HG03558 (cell line): ENCODE measurements at regions not wholly inside any gene's neighbourhood (a gene's known extent, or its start where the extent isn't known, plus 50 kb on each side); places are given as distances from the start of the nearest gene placed in this dataset.

Experiments
- ATAC-seq: cut with Tn5 transposase; IDR thresholded peaks from one replicate; pipeline ENCODE4 v1.9.1; 2021; ENCODE audit warnings: moderate number of reproducible peaks; ENCODE audit not compliant: unreplicated experiment; ENCODE audit errors: extremely low read depth

DNA sequence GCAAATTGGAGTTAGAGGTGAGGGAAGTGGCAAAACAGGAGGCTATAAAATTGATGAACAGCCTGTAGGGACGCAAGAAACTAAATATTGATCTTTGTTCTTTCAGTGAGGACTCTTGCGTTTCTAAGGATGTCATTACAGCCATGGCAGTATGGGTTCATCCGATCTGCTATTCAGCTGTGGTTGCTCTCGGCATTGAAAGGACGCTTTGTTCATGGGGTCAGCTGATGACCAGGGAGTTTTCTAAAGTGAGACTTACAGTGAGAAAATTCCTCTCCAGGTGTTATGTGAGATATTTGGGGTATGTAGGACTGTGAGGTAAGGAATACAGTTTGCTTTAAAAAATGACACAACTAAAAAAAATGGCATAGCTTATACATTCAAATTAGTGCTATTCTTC, 52.7 kb upstream of the PELI1 start:
- ATAC-seq: no peak

GRCh38 chr2:64201151-64201550, 56.9 kb upstream of the PELI1 start:
- ATAC-seq: no peak

GRCh38 chr2:64202206-64202845, 58.1 kb upstream of the PELI1 start:
- ATAC-seq: no peak

GRCh38 chr2:64203131-64203857, 59.1 kb upstream of the PELI1 start:
- ATAC-seq: no peak

DNA sequence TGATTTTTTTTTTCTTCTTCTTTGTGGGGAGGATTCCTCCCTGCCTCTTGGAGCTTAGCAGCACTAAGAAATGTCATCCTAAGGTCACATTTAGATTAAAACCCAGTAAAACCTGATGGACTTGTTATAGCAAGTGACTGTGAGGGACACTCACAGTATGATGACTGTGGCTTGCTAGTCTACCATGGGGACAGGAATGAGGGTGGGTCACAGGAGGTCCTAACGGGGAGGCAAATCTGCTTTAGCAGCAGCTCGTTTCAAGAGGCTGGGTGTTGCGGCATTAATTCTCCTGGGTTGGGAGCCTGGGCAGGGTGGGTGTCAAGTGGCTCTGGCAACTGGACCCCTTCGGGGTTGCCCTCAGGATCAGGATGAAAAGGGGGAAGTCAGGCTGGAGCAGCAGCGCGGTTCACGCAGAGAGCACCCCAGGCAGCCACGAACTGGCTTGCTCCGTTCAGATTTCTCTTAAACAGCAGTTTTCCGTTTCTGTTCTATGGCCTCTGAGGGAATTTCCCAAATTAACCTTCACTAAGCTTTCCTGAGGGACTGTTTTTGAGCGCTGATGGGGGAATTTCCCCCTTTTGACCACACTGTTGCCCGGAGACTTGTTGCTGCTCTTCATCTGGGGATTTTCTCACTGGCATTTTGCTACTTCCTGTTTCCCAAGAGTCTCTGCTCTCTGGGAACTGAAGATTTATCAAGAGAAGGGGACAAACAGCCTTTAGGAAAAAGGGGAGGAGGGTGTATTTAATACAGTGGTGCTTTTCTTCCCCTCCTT, 59.8 kb upstream of the PELI1 start:
- ATAC-seq: peak; percentile 53

DNA sequence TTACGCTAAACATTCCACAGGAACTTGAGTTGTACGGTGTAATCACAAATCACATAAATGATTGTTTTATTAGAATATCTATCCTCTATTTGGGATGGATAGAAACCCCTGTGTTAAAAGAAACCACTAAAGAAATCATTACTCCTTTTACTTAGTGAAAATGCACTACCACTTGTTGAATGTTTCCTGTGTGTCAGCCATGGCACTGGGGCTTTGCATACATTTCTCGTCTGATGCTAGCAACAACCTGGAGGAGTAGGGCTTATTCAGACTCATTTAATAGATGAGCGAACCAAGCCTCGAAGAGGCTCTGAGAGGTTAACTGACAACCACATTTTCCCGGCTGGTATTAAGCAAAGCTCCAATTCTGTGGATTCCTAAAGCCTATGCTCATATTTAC, 60.5 kb upstream of the PELI1 start:
- no peak for ATAC-seq

GRCh38 chr2:64205415-64205814, 61.2 kb upstream of the PELI1 start:
- no peak for ATAC-seq

DNA sequence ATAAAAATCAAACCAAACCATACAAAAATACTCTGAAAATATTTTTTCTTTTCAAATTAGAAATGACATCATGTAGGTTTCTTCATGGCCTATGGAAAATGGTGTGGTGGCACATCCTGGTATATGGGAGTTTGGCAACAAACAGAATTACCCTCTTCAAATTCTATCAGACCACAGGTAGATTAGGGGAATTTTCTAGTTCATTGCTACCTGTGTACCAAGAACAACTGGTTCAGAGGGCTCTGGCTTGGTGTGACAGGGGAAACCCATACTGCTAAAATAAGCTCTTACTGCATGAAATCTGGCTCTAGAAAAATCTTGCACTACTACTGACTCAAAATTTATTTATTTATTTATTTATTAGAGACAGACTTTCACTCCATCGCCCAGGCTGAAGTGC, 63.4 kb upstream of the PELI1 start:
- ATAC-seq: no peak

- ATAC-seq: no peak
These were observed 66.6 kb upstream of the PELI1 start for GRCh38 chr2:64210816-64211215.

- no peak for ATAC-seq
These were observed 67.2 kb upstream of the PELI1 start for GRCh38 chr2:64211276-64211921.

DNA sequence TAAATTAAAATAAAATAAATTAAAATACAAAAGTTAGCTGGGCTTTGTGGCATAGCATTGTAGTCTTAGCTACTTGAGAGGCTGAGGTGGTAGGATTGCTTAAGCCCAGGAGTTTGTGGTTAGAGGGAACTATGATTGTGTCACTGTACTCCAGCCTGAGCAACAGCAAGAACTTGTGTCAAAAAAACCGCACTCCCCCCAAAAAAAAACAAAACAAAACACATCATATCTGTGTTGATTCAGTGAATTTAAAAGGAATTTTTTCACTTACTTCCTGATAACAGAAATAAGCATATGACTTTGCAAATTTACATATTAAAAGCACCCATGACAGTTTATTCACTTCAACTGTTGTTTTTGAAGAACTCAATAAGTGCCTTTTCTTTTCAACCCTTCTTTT, 68.1 kb upstream of the PELI1 start:
- ATAC-seq: no peak

DNA sequence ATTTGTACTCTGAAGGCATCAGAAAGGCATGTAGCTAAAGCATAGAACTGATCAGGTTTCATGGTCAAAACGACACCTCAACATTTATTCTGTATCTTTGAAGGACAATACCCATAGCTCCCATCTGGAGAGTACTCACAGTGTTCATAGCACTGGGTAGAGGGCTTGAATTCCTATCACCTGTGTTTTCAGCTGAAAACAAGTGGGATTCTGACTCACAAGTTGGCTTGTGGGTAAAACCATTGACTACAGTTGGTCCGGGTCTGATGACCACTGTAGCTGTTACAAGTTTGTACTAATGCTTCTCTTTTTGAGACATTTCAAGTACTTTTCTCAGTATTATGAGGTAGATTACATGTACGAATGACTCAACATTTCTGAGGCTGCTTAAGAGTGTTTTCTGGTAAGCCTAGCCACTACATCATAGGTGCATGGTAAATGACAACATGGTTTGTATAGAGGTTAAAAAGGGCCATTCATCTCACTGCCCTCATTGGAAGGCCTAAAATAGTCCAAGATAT, 68.6 kb upstream of the PELI1 start:
- ATAC-seq: peak; percentile 29

- ATAC-seq: peak; percentile 23
These were observed 69.5 kb upstream of the PELI1 start for GRCh38 chr2:64213532-64214275.

- peak; percentile 30 for ATAC-seq
These were observed 70.3 kb upstream of the PELI1 start for GRCh38 chr2:64214281-64215115.

- ATAC-seq: no peak
These were observed 73.1 kb upstream of the PELI1 start for GRCh38 chr2:64217198-64217869.

DNA sequence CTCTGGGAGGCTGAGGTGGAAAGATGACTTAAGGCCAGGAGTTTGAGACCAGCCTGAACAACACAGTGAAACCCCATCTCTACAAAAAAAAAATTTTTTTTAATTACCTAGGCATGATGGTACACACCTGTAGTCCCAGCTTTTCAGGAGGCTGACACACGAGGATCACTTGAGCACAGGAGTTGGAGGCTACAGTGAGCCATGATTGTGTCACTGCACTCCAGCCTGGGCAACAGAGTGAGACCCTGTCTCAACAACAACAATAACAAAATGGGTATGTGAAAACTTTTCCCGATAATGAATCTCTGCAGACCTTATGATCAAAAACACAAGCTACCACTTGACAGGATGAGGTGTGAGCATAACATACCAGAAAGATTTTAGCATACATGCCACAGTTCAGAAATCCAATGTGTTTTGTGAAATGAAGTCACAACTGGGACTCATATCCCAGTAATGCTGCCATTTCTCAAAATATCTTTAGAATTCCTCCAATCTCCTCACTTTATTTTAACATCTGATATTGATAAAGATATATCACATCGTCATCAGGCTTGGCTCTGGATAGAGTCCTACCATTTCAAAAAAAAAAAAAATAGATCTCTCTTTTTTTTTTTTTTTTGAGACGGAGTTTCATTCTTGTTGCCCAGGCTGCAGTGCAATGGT, 74.0 kb upstream of the PELI1 start:
- ATAC-seq: no peak

- no peak for ATAC-seq
These were observed 74.9 kb upstream of the PELI1 start for GRCh38 chr2:64219149-64219548.

GRCh38 chr2:64220265-64220664, 76.0 kb upstream of the PELI1 start:
- ATAC-seq: no peak
